Esophagus muscularis mucosa (tissue), 4 donors: ENCODE measurements at regions not wholly inside any gene's neighbourhood (a gene's known extent, or its start where the extent isn't known, plus 50 kb on each side); places are given as distances from the start of the nearest gene placed in this dataset.
A peak's percentile ranks its signal among the peaks of the same experiment; 100 is the strongest.

Experiments used
- DNase-seq: peaks from one replicate; pipeline ENCODE4 v3.0.0-alpha.2; 2017; ENCODE audit errors: extremely low spot score
- H3K27ac ChIP-seq, 4 donors: fragments of 200-600 bp; sonication (generic); replicated peaks in 1 of 4; 1 replicate in 3 of 4; 2 replicates in 1 of 4; pipeline ENCODE4 v1.5.1; 2016 to 2019; ENCODE audit warnings: mild to moderate bottlenecking in 1 of 4
- H3K27me3 ChIP-seq, 4 donors: fragments of 200-600 bp; sonication (generic); one replicate each; pipeline versions ENCODE4 v1.5.1 to v1.6.0; 2016 to 2019
- H3K36me3 ChIP-seq, 4 donors: fragments of 200-600 bp; sonication (generic); one replicate each; pipeline ENCODE4 v1.5.1; 2016 to 2019
- H3K4me1 ChIP-seq, 4 donors: fragments of 200-600 bp; sonication (generic); one replicate each; pipeline ENCODE4 v1.5.1; 2016 to 2019
- H3K4me3 ChIP-seq, 4 donors: fragments of 200-600 bp; sonication (generic); 1 replicate in 2 of 4; 2 replicates in 2 of 4; pipeline ENCODE4 v1.5.1; 2016 to 2019; ENCODE audit warnings: mild to moderate bottlenecking in 4 of 4, moderate library complexity in 1 of 4
- H3K9me3 ChIP-seq, 4 donors: fragments of 200-600 bp; sonication (generic); 1 replicate in 3 of 4; 2 replicates in 1 of 4; pipeline ENCODE4 v1.5.1; 2016 to 2019
- CTCF ChIP-seq, 3 experiments: fragments of 200-600 bp in 2 of 3; fragments of 450-650 bp in 1 of 3; sonication (generic) in 2 of 3; IDR thresholded peaks; one replicate each; pipeline ENCODE4 v1.5.1; 2017 to 2019; ENCODE audit warnings: antibody characterized with exemption in 3 of 3, mild to moderate bottlenecking in 2 of 3, moderate library complexity in 1 of 3
- EP300 ChIP-seq: sonication (generic); formaldehyde crosslinking; IDR thresholded peaks from one replicate; pipeline ENCODE4 v1.6.1; 2017; ENCODE audit warnings: antibody characterized with exemption
- POLR2A ChIP-seq: fragments of 450-650 bp; IDR thresholded peaks from one replicate; pipeline ENCODE4 v1.6.1; 2017; ENCODE audit warnings: antibody characterized with exemption, moderate library complexity, mild to moderate bottlenecking, low read depth
- POLR2AphosphoS5 ChIP-seq, 2 donors: sonication (generic); formaldehyde crosslinking; IDR thresholded peaks; one replicate each; pipeline ENCODE4 v1.6.1; 2017; ENCODE audit warnings: antibody characterized with exemption in 2 of 2
- WGBS: methylation state at CpG from one replicate; pipeline ENCODE4 v1.1.5; 2018; 5-methylcytosine and 5-hydroxymethylcytosine counted together
- intact Hi-C: fragments of 100-400 bp; cut with DNase I; formaldehyde crosslinking; loops from one replicate; pipeline ENCODE4 v1.15.1; 2023

- 64% methylated on average over 1 of the region's 1 CpG for WGBS
- DNase-seq: no peak
Observed at GRCh38 chr12:45536284-45536683, 193.2 kb upstream of the ARID2 start.

GRCh38 chr12:45540661-45541341, 188.7 kb upstream of the ARID2 start:
- no peak overlapping the region for H3K27ac ChIP-seq
- DNase-seq: no peak
- WGBS: 100% methylated on average over 1 of the region's 1 CpG
- H3K4me1 ChIP-seq: no peaks in the 10 kb centered on the region
- TF ChIP-seq EP300 (no peak), CTCF (IDR thresholded peaks at IDR 0.05) (no peak), POLR2A (no peak), POLR2AphosphoS5 (IDR thresholded peaks at IDR 0.05) (no peak)
- H3K36me3 ChIP-seq: no peaks in the 10 kb centered on the region
- no peak overlapping the region for H3K4me3 ChIP-seq
- no peaks in the 10 kb centered on the region for H3K27me3 ChIP-seq
- no peaks in the 10 kb centered on the region for H3K9me3 ChIP-seq
- intact Hi-C loops: loop anchor here (5.0 kb wide), 1 partner anchor 206 kb away; no protein-coding TSS in a partner anchor

More at GRCh38 chr12:45536284-45536683, 193.2 kb upstream of the ARID2 start:
- no peaks in the 10 kb centered on the region for H3K4me1 ChIP-seq
- no peak overlapping the region for H3K27ac ChIP-seq
- intact Hi-C loops: no loop called here
- TF ChIP-seq POLR2AphosphoS5 (IDR thresholded peaks at IDR 0.05): no peak
- no peaks in the 10 kb centered on the region for H3K27me3 ChIP-seq
- no peaks in the 10 kb centered on the region for H3K9me3 ChIP-seq
- H3K36me3 ChIP-seq: no peaks in the 10 kb centered on the region
- H3K4me3 ChIP-seq: no peak overlapping the region

DNA sequence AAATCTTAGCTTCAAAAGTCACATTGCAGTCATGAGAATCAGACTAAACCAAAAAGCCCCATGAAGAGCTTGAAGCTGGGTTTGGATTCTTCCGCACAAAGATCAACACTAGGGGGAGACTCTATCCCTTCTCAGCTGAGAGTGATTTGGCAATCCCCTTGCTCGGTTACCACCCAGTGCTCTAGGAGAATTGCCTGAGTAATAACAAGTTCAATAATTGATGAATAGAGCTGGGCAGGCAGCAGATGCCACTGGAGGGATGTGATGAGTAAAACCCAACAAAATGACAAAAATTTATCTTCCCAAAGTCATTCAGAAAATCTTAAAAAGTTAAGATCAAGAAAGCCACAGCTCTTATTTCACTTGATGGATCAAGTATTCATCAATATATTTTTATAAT, 185.6 kb upstream of the ARID2 start:
- Histone ChIP-seq H3K4me1 (no peaks in the 10 kb centered on the region), H3K27me3 (no peaks in the 10 kb centered on the region), H3K36me3 (no peaks in the 10 kb centered on the region), H3K27ac (no peak overlapping the region), H3K4me3 (no peak overlapping the region), H3K9me3 (no peaks in the 10 kb centered on the region)
- no peak for DNase-seq
- TF ChIP-seq POLR2A (no peak), CTCF (IDR thresholded peaks at IDR 0.05) (peak; percentile 65 to 78 (median 65)), EP300 (no peak), POLR2AphosphoS5 (IDR thresholded peaks at IDR 0.05) (no peak)
- WGBS: 3% methylated on average over 2 of the region's 2 CpGs
- intact Hi-C loops: loop anchor here (5.0 kb wide), 1 partner anchor 203 kb away; no protein-coding TSS in a partner anchor

DNA sequence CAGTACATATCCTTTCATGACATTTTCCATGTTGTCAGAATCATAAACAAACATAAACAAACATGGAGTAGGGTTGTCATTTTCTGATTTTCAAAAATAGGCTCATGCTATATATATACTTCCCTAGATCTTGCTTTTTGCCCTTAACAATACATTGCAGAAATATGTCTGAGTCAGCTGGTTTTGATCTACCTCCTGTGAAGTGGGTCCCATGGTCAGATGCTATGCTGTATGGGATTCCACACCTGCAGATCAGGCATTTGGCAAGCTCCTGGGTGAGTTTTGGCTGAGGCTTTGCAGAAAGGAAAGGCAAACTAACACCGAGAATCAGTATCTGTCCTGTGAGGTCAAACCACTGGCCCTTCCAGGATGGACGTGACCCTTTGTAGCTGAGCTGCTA, 183.0 kb upstream of the ARID2 start:
- Histone ChIP-seq H3K27me3 (no peaks in the 10 kb centered on the region), H3K36me3 (no peaks in the 10 kb centered on the region), H3K4me3 (no peak overlapping the region), H3K27ac (no peak overlapping the region), H3K9me3 (no peaks in the 10 kb centered on the region), H3K4me1 (no peaks in the 10 kb centered on the region)
- intact Hi-C loops: loop anchor here (5.0 kb wide), 1 partner anchor 176 kb away; no protein-coding TSS in a partner anchor
- DNase-seq: no peak
- TF ChIP-seq EP300: no peak
- no peak for TF ChIP-seq POLR2A
- TF ChIP-seq CTCF (IDR thresholded peaks at IDR 0.05): no peak
- TF ChIP-seq POLR2AphosphoS5 (IDR thresholded peaks at IDR 0.05): no peak
- 92% methylated on average over 2 of the region's 2 CpGs for WGBS

DNA sequence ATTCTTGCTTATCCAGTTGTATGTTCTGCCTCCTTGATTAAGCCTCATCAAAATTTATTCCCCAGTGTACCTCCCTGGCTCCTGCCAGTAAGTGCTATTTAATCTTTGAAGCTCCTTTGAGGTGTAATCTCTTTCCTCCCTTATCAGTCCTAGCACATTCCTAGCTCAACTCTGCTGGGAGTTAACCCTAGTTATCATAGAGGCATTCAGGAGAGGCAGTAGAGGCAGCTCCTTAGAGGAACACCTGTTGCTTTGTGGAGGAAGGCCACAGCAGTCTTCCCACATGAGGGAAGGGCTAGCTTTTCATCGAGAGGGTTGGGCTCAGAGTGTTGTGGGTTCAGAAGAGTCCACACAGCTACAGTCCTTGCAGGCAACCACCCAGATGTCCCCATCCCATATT, 182.4 kb upstream of the ARID2 start:
- WGBS: 100% methylated on average over 1 of the region's 1 CpG
- no peak for TF ChIP-seq POLR2A
- no peak for TF ChIP-seq CTCF (IDR thresholded peaks at IDR 0.05)
- TF ChIP-seq POLR2AphosphoS5 (IDR thresholded peaks at IDR 0.05): no peak
- no peak for TF ChIP-seq EP300
- Histone ChIP-seq H3K4me1 (no peaks in the 10 kb centered on the region), H3K9me3 (no peaks in the 10 kb centered on the region), H3K27ac (no peak overlapping the region), H3K27me3 (no peaks in the 10 kb centered on the region), H3K36me3 (no peaks in the 10 kb centered on the region), H3K4me3 (no peak overlapping the region)
- DNase-seq: no peak
- intact Hi-C loops: loop anchor here (5.0 kb wide), 1 partner anchor 175 kb away; no protein-coding TSS in a partner anchor
